OCI-LY7 (cell line): ENCODE measurements at regions not wholly inside any gene's neighbourhood (a gene's known extent, or its start where the extent isn't known, plus 50 kb on each side); places are given as distances from the start of the nearest gene placed in this dataset.

Experiments
- BruUV-seq: library from RNA; stranded (reverse); fragments of 400-500 nt; replicated peaks from 2 replicates; lab custom pipeline; 2021; lab: Mats Ljungman, UMichigan
- CTCF ChIA-PET: fragments of 300-600 bp; sonication (Branson Sonifier 250); formaldehyde crosslinking; loops from one replicate; lab custom pipeline; 2022; ENCODE audit warnings: antibody characterized with exemption; ENCODE audit not compliant: unreplicated experiment; lab: Charles Lee
- POLR2A ChIA-PET: fragments of 300-600 bp; sonication (Branson Sonifier 250); formaldehyde crosslinking; loops from one replicate; lab custom pipeline; 2022; ENCODE audit warnings: antibody characterized with exemption; lab: Charles Lee
- DNase-seq: peaks from one replicate; pipeline ENCODE4 v3.0.0-alpha.2; 2015; ENCODE audit warnings: low spot score
- H2AFZ ChIP-seq: fragments of 200-600 bp; sonication (generic), shearing (Covaris generic); 2 replicates; pipeline ENCODE4 v1.6.1; 2014; ENCODE audit warnings: mild to moderate bottlenecking, antibody characterized with exemption, low read length, moderate library complexity
- H3K27ac ChIP-seq: fragments of 200-600 bp; sonication (generic); 2 replicates; pipeline ENCODE4 v1.5.1; 2014; ENCODE audit warnings: mixed run types, low read depth, mild to moderate bottlenecking, moderate library complexity, low read length, inconsistent platforms; ENCODE audit not compliant: poor library complexity, severe bottlenecking
- H3K36me3 ChIP-seq: fragments of 200-600 bp; sonication (generic); 2 replicates; pipeline ENCODE4 v1.6.1; 2014; ENCODE audit warnings: mild to moderate bottlenecking, antibody characterized with exemption, low read length, moderate library complexity, mixed read lengths; ENCODE audit not compliant: insufficient read depth
- H3K4me1 ChIP-seq: fragments of 200-600 bp; sonication (generic); 2 replicates; pipeline ENCODE4 v1.5.1; 2014; ENCODE audit warnings: mild to moderate bottlenecking, low read length; ENCODE audit not compliant: insufficient read depth, poor library complexity, severe bottlenecking
- H3K4me2 ChIP-seq: fragments of 200-600 bp; sonication (generic); 2 replicates; pipeline ENCODE4 v1.6.1; 2014; ENCODE audit warnings: mild to moderate bottlenecking, low read length
- H3K4me3 ChIP-seq: fragments of 200-600 bp; sonication (generic); 2 replicates; pipeline ENCODE4 v1.5.1; 2014; ENCODE audit warnings: mild to moderate bottlenecking, low read depth, low read length; ENCODE audit not compliant: poor library complexity, severe bottlenecking
- H3K79me2 ChIP-seq: fragments of 200-600 bp; sonication (generic); 2 replicates; pipeline ENCODE4 v1.6.1; 2016; ENCODE audit warnings: low read depth, mild to moderate bottlenecking, low read length, moderate library complexity, mixed read lengths; ENCODE audit not compliant: insufficient read depth
- H3K9me2 ChIP-seq: fragments of 200-600 bp; sonication (generic); 2 replicates; pipeline ENCODE4 v1.6.1; 2016; ENCODE audit warnings: mild to moderate bottlenecking, low read length, mixed read lengths; ENCODE audit not compliant: insufficient read depth
- H3K9me3 ChIP-seq: fragments of 200-600 bp; sonication (generic); 2 replicates; pipeline ENCODE4 v1.6.1; 2014; ENCODE audit warnings: mild to moderate bottlenecking, mixed run types, low read length, mixed read lengths
- H4K20me1 ChIP-seq: fragments of 200-600 bp; sonication (generic); 2 replicates; pipeline ENCODE4 v1.6.1; 2014; ENCODE audit warnings: mild to moderate bottlenecking, antibody characterized with exemption, low read length, moderate library complexity, mixed read lengths; ENCODE audit not compliant: insufficient read depth
- EZH2phosphoT487 ChIP-seq: fragments of 200-600 bp; sonication (generic); IDR thresholded peaks from 2 replicates; pipeline ENCODE4 v1.6.1; 2018; ENCODE audit warnings: low read depth, borderline replicate concordance, mild to moderate bottlenecking, mixed run types, antibody characterized with exemption, low read length, moderate library complexity, mixed read lengths
- intact Hi-C: fragments of 100-400 bp; cut with micrococcal nuclease; formaldehyde crosslinking; loops from one replicate; pipeline ENCODE4 v1.10.0; 2022; ENCODE audit not compliant: unreplicated experiment
- TF ChIP-seq, protein P1 (sequence below): fragments of 200-600 bp; sonication (generic); conservative IDR thresholded peaks from 2 replicates; pipeline ENCODE4 v1.5.1; 2014; ENCODE audit warnings: mild to moderate bottlenecking, antibody characterized with exemption, low read length, moderate library complexity, mixed read lengths

DNA sequence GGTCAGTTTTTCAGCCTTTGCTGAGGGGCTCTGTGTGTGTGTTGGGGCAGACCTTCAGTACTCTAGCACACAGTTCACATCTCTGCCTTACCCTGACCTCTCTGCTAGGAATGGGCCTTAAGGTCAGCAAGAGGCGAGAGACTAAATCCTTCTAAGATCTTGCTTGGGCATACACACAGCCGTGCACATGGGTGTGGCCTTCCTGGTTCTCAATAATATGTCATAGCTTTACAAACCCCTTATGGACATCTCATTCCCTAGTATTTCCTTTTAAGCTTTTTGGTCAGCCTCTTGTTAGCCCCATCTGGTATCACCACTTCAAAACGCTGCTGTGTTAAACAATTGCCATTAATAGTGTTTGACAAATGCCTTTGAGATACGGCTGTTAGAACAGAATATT lies 69.4 kb upstream of the SPATA13 start:
- POLR2A ChIA-PET, result interaction anchor here (1.0 kb wide), 1 partner anchor 12 kb away, joined by 3 read pairs; no protein-coding TSS in a partner anchor
- intact Hi-C loops, result no loop called here
- Histone ChIP-seq H3K4me1 (no peaks in the 10 kb centered on the region), H3K9me2 (no peaks in the 10 kb centered on the region; the same call in 1 of the 2 replicates), H4K20me1 (no peaks in the 10 kb centered on the region), H3K79me2 (no peaks in the 10 kb centered on the region), H3K4me3 (no peak overlapping the region), H3K27ac (no peak overlapping the region), H3K4me2 (no peak overlapping the region), H3K36me3 (no peaks in the 10 kb centered on the region), H2AFZ (no peak overlapping the region), H3K9me3 (no peaks in the 10 kb centered on the region)
- BruUV-seq, result no TSS peak
- DNase-seq, result no peak
- CTCF ChIA-PET, result no interaction called here
- TF ChIP-seq EZH2phosphoT487, result no peak
- TF ChIP-seq, protein P1, sequence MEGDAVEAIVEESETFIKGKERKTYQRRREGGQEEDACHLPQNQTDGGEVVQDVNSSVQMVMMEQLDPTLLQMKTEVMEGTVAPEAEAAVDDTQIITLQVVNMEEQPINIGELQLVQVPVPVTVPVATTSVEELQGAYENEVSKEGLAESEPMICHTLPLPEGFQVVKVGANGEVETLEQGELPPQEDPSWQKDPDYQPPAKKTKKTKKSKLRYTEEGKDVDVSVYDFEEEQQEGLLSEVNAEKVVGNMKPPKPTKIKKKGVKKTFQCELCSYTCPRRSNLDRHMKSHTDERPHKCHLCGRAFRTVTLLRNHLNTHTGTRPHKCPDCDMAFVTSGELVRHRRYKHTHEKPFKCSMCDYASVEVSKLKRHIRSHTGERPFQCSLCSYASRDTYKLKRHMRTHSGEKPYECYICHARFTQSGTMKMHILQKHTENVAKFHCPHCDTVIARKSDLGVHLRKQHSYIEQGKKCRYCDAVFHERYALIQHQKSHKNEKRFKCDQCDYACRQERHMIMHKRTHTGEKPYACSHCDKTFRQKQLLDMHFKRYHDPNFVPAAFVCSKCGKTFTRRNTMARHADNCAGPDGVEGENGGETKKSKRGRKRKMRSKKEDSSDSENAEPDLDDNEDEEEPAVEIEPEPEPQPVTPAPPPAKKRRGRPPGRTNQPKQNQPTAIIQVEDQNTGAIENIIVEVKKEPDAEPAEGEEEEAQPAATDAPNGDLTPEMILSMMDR, result no peak

DNA sequence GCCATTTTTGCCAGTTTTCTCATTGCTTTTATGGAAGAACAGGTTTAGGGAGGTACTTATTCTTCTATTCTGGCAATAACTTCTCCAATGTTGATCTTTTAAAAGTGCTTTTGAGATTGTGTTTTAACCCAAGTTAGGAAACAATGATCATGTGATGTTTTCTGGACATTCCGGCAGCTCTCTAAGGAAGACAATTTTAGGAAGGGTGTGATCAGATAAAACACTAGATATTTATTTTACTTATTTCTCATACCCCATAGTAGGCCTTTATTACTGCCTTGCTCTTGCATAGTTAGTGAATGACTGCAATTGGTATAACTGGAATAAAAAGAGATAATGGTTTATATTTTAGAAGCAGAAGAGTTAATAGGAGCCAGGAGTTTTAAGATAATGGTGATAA lies 68.4 kb upstream of the SPATA13 start:
- H3K9me3 ChIP-seq, result no peaks in the 10 kb centered on the region
- no peaks in the 10 kb centered on the region for H4K20me1 ChIP-seq
- no peaks in the 10 kb centered on the region for H3K79me2 ChIP-seq
- no peak for DNase-seq
- ChIA-PET POLR2A (no interaction called here), CTCF (no interaction called here)
- no peak overlapping the region for H3K27ac ChIP-seq
- H3K9me2 ChIP-seq, result no peaks in the 10 kb centered on the region; the same call in 1 of the 2 replicates
- no peaks in the 10 kb centered on the region for H3K36me3 ChIP-seq
- no peak overlapping the region for H3K4me2 ChIP-seq
- no peak overlapping the region for H2AFZ ChIP-seq
- TF ChIP-seq, protein P1, result no peak
- no peak for TF ChIP-seq EZH2phosphoT487
- no TSS peak for BruUV-seq
- H3K4me1 ChIP-seq, result no peaks in the 10 kb centered on the region
- intact Hi-C loops, result no loop called here
- H3K4me3 ChIP-seq, result no peak overlapping the region

DNA sequence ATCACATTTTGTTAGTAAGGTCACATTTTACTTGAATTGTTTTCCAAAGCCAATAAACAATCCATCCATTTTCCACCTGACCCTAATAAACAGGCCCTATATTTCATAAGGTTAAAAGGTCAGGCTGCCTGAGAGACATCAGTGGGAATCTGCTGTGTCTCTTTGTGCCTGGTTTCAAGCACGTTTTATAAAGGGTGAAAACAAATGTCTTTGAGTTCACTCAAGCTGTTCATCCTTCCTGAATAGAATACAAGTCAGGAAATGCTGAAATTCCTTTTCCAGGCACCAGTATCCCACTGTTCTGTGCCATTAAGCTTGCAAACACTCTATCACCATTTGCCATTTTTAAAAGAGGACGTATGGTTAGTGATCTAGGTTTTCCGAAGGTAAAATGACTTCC lies 67.5 kb upstream of the SPATA13 start:
- Histone ChIP-seq H3K36me3 (no peaks in the 10 kb centered on the region), H3K4me2 (no peak overlapping the region), H3K27ac (no peak overlapping the region), H3K79me2 (no peaks in the 10 kb centered on the region), H2AFZ (no peak overlapping the region), H3K4me3 (no peak overlapping the region), H3K9me3 (no peaks in the 10 kb centered on the region), H3K4me1 (no peaks in the 10 kb centered on the region), H3K9me2 (no peaks in the 10 kb centered on the region; the same call in 1 of the 2 replicates), H4K20me1 (no peaks in the 10 kb centered on the region)
- no TSS peak for BruUV-seq
- intact Hi-C loops, result no loop called here
- CTCF ChIA-PET, result no interaction called here
- no peak for DNase-seq
- POLR2A ChIA-PET, result interaction anchor here (0.6 to 1.3 kb wide), 3 partner anchors 13 to 558 kb away, joined by 3 to 9 read pairs (median 6); no protein-coding TSS in a partner anchor
- TF ChIP-seq EZH2phosphoT487, result no peak
- TF ChIP-seq, protein P1, result no peak
